ENCODE measurements at regions not wholly inside any gene's neighbourhood (a gene's known extent, or its start where the extent isn't known, plus 50 kb on each side); places are given as distances from the start of the nearest gene placed in this dataset.
A peak's percentile ranks its signal among the peaks of the same experiment; 100 is the strongest.
"Not testable (repeated sequence)": the region's sequence is repeated elsewhere in the genome, so short reads cannot be mapped to it uniquely, and the experiment has no call there.

DNA sequence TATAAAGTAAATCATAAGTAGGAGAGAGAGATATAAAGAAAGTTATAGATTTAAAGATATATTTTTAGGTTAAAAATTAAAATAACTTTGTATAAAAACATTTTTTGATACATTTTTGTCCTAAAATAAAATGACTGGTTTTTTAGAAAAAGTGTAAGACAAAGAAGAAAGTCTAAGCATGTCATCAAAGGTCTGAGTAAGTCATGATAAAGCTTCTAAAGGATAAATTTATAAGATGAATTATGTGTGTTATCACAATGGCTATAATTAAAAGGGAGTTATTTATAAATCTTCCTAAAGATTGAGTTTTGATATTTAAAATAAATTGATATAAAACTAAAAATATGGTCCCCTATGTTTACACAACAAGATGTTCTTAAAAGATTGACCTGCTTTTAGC lies 370.9 kb downstream of the PTPRU start:
- Mint-ChIP-seq H3K36me3 (peaks cover 1% of the 10 kb centered on the region), H3K9me3 (ENCODE audit: low read depth) (no peaks in the 10 kb centered on the region), H3K27ac (no peak overlapping the region), H3K4me1 (no peaks in the 10 kb centered on the region), H3K27me3 (peaks cover 3% of the 10 kb centered on the region), H3K4me3 (no peak overlapping the region)
- CTCF ChIA-PET, result no interaction called here
- no peak for DNase-seq
- ATAC-seq, result no peak

DNA sequence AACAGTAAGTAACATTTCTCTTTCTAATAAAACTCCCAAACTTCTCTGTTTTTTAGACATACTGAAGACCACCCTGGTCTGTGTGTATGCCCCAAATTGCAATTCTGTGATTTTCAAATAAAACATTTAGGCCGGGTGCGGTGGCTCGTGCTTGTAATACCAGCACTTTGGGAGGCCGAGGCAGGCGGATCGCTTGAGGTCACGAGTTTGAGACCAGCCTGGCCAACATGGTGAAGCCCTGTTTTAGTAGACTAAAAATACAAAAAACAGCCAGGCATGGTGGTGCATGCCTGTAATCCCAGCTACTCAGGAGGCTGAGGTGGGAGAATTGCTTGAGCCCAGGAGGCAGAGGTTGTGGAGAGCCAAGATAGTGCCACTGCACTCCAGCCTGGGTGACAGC lies 368.5 kb downstream of the PTPRU start:
- CTCF ChIA-PET; H3K36me3 Mint-ChIP-seq; H3K4me3 Mint-ChIP-seq; H3K4me1 Mint-ChIP-seq; ATAC-seq; H3K27ac Mint-ChIP-seq; H3K9me3 Mint-ChIP-seq (ENCODE audit: low read depth); H3K27me3 Mint-ChIP-seq: not testable (repeated sequence)
- DNase-seq, result peak; percentile 19

DNA sequence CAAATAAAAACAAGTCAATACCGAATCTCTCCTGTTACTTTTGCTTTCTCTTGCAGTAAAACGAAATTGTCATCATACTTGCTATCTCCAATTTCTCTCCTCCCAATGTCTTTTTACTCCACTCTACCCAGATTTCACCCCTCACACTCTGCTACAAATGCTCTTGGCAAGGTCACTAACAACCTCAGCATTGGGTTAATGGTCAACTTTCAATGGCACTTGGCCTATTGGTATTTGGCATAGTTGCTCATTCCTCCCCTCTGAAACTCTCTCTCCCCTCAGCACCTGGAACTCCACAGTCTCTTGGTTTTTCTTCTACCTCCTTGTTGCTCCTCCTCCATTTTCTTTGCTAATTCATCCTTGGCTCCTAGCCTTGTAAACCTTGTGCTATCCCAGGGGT lies 367.3 kb downstream of the PTPRU start:
- H3K36me3 Mint-ChIP-seq, result peaks cover 1% of the 10 kb centered on the region
- H3K4me3 Mint-ChIP-seq, result no peak overlapping the region
- peaks cover 3% of the 10 kb centered on the region for H3K27me3 Mint-ChIP-seq
- H3K9me3 Mint-ChIP-seq (ENCODE audit: low read depth), result no peaks in the 10 kb centered on the region
- ATAC-seq (no peak), DNase-seq (no peak)
- CTCF ChIA-PET, result no interaction called here
- no peak overlapping the region for H3K27ac Mint-ChIP-seq
- H3K4me1 Mint-ChIP-seq, result no peaks in the 10 kb centered on the region

DNA sequence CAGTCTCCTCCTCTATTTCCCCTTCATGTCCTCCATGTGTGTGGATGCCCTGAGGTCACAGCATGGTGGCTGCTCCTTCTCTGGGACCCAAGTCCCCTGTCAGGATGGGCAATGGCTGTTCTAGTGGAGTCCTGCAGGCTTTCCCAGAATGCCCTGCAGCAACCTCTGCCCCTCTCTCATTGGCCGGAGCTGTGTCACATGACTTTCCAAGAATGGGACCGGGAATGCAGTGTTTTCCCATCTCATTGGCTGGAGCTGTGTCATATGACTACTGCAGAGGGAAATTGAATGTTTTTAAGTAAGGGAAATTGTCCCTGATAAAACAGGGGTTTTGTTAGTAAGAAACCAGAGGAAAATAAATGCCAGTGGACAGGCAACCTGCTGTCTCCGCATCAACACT lies 365.9 kb downstream of the PTPRU start:
- no peaks in the 10 kb centered on the region for H3K27me3 Mint-ChIP-seq

DNA sequence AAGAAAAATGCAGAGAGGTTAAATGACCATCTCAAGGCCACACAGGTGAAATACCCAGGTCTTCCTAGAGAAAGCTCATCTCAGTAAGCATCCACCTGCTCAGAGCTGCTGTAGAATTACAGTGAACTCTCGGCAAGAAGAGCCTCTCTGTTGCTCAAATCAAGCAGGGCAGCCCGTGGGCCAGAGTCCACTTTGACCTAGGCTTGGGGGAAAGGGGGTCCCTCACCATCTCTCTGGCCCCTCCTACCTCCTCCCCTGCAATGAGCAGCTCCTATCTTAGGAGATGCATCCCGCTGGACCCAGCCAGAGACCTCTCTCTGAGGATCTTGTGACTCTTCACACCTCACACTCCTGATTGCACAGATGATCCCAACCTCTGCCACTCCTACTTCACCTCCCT lies 364.7 kb downstream of the PTPRU start:
- DNase-seq (peak; percentile 19), ATAC-seq (no peak)
- H3K36me3 Mint-ChIP-seq, result no peaks in the 10 kb centered on the region
- no peaks in the 10 kb centered on the region for H3K9me3 Mint-ChIP-seq (ENCODE audit: low read depth)
- H3K4me1 Mint-ChIP-seq, result no peaks in the 10 kb centered on the region
- no peak overlapping the region for H3K4me3 Mint-ChIP-seq
- CTCF ChIA-PET, result no interaction called here
- H3K27me3 Mint-ChIP-seq, result no peaks in the 10 kb centered on the region
- H3K27ac Mint-ChIP-seq, result no peak overlapping the region

More for the DNA sequence above, 365.9 kb downstream of the PTPRU start:
- no peak overlapping the region for H3K27ac Mint-ChIP-seq
- CTCF ChIA-PET, result no interaction called here
- H3K9me3 Mint-ChIP-seq (ENCODE audit: low read depth), result no peaks in the 10 kb centered on the region
- ATAC-seq (no peak), DNase-seq (peak; percentile 7)
- H3K36me3 Mint-ChIP-seq, result no peaks in the 10 kb centered on the region
- H3K4me3 Mint-ChIP-seq, result no peak overlapping the region
- H3K4me1 Mint-ChIP-seq, result no peaks in the 10 kb centered on the region

DNA sequence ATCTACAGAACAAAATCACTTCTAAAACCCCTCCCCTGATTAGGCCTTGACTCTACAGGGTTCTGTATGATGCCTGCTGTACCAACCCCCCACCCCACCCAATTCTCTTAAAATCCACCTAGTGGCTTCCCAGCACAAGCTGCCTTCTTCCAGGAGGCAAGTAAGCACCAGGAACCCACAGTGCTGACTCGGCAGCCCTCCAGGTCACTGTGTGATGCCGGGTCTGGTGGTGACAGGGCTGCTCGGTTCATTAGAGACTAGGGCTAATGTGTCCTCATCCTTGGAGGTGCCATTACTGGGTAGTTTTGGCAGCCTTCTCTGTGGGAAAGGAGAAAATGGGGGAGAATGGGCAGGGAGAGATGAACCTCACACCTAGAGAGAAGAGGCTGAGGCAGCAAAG lies 363.5 kb downstream of the PTPRU start:
- Mint-ChIP-seq H3K4me3 (no peak overlapping the region), H3K4me1 (no peaks in the 10 kb centered on the region), H3K9me3 (ENCODE audit: low read depth) (no peaks in the 10 kb centered on the region), H3K27me3 (no peaks in the 10 kb centered on the region), H3K36me3 (no peaks in the 10 kb centered on the region), H3K27ac (no peak overlapping the region)
- CTCF ChIA-PET, result no interaction called here
- ATAC-seq (no peak), DNase-seq (peak; percentile 33)

DNA sequence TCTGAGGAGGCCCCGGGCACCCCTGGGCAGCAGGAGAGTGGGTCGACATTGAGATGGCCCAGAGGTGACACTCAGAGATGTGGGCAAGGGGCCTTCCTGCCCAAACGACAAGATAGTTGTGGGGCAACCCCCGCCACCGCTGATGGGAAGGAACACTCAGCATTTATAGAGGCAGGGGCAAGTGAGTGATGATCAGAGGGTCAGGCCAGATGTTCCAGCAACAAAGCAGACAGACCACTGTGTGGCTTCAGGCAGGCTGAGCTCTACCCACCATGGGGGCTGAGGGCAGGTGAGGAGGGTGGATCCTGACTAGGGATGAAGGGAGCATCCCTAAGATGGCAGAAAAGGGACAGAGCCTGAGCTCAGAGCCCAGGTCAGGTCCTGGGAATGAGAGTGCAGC lies 362.7 kb downstream of the PTPRU start:
- Mint-ChIP-seq H3K36me3 (no peaks in the 10 kb centered on the region), H3K27ac (no peak overlapping the region), H3K4me3 (no peak overlapping the region), H3K4me1 (no peaks in the 10 kb centered on the region), H3K9me3 (ENCODE audit: low read depth) (no peaks in the 10 kb centered on the region), H3K27me3 (no peaks in the 10 kb centered on the region)
- DNase-seq, result peak; percentile 21
- CTCF ChIA-PET, result no interaction called here
- ATAC-seq, result no peak

DNA sequence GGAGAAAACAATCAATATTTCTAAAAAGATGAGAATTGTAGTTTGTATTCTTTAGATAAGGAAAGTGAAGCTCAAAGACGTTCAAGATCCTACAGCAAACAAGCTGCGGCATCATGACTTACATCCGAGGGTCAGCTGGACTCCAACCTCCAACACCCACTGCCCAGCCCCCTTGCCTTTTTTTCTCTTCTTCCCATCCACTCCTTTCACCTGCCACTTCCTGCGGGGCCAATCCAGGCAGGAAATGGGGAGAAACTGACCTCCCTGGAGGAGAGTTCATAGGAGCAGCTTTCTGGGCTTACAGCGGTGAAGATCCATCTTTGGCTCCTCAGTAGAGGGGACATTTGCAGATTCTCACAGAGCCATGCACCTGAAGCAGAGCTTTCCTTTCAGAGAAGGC lies 361.5 kb downstream of the PTPRU start:
- Mint-ChIP-seq H3K4me1 (no peaks in the 10 kb centered on the region), H3K4me3 (no peak overlapping the region), H3K9me3 (ENCODE audit: low read depth) (no peaks in the 10 kb centered on the region), H3K27me3 (no peaks in the 10 kb centered on the region), H3K27ac (no peak overlapping the region), H3K36me3 (no peaks in the 10 kb centered on the region)
- CTCF ChIA-PET, result no interaction called here
- DNase-seq (no peak), ATAC-seq (no peak)

DNA sequence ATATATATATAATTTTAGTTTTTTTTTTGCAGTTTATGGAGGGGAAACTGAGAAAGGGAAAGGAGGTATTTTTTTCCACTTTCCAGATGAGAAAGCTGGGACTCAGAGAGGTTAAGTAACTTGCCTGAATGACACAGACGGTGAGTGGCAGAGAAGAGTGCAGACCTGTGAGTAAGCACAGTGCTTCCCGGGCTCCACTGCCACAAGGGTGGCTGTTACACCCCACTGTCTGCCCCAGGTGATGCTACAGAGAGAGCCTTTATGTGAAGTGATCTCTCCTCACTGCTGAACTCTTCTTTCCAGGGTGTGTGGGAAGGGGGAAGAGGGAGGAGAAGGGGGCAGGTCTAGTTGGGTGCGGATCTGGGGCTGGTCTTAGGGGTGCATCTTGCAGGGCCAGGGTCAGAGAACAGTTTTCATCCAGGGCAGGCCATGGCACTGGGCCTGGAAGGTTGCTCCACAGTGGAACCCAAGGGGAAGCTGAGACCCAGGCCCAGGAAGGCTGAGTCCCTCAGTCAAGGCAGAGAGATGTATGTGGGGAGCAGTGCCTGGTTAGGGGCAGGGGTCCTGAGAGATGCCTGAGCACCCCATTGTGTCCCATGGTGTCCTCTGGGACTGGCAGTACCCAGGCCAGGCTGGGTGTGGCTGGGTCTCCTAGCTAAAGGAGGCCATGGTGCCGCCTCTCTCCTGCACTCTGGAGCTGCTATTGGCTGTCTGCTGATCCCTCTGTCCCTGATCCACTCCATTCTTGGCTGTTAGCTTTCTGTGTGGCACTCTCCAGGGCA lies 357.5 kb downstream of the PTPRU start:
- Mint-ChIP-seq H3K27ac (no peak overlapping the region), H3K4me1 (no peaks in the 10 kb centered on the region), H3K36me3 (no peaks in the 10 kb centered on the region), H3K27me3 (no peaks in the 10 kb centered on the region), H3K4me3 (no peak overlapping the region), H3K9me3 (ENCODE audit: low read depth) (no peaks in the 10 kb centered on the region)
- ATAC-seq (no peak), DNase-seq (peak; percentile 26)
- CTCF ChIA-PET, result no interaction called here

DNA sequence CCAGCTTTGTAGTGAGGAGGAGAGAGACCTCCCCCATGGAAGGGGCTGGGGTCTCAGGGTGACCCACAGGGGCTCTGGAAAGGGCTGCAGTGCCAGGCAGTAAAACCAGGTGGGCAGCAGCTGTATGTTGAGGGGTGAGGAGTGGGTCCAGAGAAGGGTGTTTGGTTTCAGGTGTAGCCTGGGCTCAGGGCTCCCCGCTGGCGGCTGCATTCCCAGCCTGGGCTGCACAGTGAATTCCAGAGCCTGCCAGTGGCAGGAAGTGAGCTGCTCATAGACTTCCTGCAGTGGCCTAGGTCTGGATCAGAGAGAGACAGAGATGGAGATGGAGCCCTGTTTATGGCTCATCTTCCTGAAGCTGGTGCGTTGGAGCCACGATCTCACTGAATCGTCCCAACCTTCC lies 356.4 kb downstream of the PTPRU start:
- Mint-ChIP-seq H3K9me3 (ENCODE audit: low read depth) (no peaks in the 10 kb centered on the region), H3K4me1 (no peaks in the 10 kb centered on the region), H3K27ac (no peak overlapping the region), H3K27me3 (no peaks in the 10 kb centered on the region), H3K4me3 (no peak overlapping the region), H3K36me3 (no peaks in the 10 kb centered on the region)
- CTCF ChIA-PET, result no interaction called here
- DNase-seq, result peak; percentile 21
- no peak for ATAC-seq

DNA sequence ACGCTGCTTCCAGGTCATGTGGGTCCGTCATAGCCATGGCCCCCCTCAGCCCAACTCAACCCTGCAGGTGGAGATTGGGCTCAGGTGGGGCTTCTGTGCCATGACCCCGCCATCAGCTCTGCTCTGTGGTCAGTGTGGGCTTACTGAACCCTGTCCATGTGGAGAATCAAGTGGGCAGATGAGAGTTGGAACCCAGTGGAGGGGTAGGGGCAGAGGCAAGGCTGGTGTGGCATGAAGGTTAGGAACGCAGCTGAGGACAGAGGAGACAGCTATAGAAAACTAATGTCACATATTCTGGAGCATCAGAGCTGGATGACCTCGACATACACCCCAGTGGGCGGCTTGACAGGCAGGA lies 355.9 kb downstream of the PTPRU start:
- no peak overlapping the region for H3K27ac Mint-ChIP-seq

DNA sequence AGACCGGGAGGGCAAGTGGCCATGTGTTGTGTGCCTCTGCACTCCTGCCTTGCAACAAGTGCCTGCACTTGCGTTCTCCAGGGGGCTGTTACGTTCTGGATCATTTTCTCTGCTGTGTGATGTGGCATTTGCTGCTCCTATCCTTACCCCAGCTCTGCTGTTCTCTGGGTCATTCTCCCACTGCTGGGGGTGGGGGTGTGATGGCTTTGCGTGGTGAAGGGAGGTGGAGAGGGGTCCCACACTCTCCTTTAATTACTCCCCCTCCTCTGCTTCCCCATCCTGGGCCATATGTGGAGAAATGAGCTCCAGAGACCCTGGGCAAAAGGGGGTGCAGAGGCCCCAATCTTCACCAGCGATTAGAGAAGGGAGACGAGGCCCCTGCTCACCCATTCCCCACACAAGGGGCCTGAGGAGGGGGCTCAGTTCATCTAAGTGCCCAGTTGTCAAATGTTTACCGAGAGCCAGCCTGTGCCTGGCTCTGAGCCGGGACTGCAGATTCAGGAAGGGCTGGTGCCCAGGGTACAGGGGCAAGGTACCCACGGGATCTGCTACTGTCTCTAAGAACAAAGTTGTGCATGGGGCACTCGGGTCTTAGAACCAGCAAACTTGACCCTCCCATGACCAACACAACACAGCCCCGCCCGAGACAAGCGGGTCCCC lies 355.4 kb downstream of the PTPRU start:
- no peak overlapping the region for H3K27ac Mint-ChIP-seq
- CTCF ChIA-PET, result no interaction called here
- ATAC-seq (no peak), DNase-seq (peak; percentile 5)
- no peaks in the 10 kb centered on the region for H3K4me1 Mint-ChIP-seq
- no peaks in the 10 kb centered on the region for H3K27me3 Mint-ChIP-seq
- no peaks in the 10 kb centered on the region for H3K36me3 Mint-ChIP-seq
- H3K9me3 Mint-ChIP-seq (ENCODE audit: low read depth), result no peaks in the 10 kb centered on the region
- H3K4me3 Mint-ChIP-seq, result no peak overlapping the region

More for the DNA sequence above, 355.9 kb downstream of the PTPRU start:
- Mint-ChIP-seq H3K9me3 (ENCODE audit: low read depth) (no peaks in the 10 kb centered on the region), H3K4me3 (no peak overlapping the region), H3K4me1 (no peaks in the 10 kb centered on the region), H3K36me3 (no peaks in the 10 kb centered on the region), H3K27me3 (no peaks in the 10 kb centered on the region)
- ATAC-seq, result no peak
- CTCF ChIA-PET, result no interaction called here
- DNase-seq, result peak; percentile 18

DNA sequence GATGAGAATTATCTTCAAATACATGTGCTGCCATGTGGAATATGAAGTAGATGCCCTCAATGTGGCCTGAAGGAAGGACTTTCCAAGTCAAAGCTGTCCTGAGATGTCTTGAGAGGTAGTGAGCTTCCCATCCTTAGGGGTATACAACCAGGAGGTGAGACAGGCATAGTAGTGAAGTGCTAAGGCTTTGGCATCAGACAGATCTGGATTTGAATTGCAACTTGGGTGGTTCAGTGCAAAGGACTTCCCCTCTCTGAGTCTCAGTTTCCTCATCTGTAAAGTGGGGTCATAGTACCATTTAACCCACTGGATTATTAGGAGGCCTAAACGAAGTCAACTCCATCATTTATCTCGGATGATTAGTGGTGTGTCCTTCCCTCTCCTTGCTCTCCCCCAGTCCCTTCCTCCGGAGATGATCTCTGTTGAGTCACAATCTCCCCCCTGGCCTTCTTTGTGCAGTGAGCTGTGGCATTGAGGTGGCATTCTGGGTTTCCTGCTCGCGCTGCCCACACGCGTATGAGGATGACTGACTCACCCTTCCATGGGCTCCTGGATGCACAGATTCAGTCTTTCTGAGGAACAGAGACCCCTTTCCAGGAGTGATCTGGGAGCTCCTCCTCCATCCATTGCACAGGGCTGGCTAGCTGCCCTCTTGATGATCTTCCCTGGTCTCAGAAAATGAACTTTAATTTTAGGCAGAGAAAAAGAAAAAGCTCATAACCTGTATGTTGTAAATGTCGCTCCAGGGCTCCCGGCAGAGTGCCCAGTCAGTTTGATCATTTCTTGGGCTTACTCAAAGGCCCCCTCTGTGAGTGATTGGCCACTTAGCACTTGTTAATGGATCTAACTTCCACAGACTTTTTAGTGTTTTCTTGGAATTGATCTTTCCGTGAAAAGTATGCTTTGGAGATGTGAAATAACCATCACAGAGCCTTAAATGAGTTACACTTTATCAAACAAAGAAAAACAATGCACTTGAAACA lies 354.6 kb downstream of the PTPRU start:
- Mint-ChIP-seq H3K27me3 (no peaks in the 10 kb centered on the region), H3K4me1 (no peaks in the 10 kb centered on the region), H3K36me3 (no peaks in the 10 kb centered on the region), H3K27ac (no peak overlapping the region), H3K9me3 (ENCODE audit: low read depth) (no peaks in the 10 kb centered on the region), H3K4me3 (no peak overlapping the region)
- ATAC-seq (no peak), DNase-seq (peak; percentile 29)
- CTCF ChIA-PET, result no interaction called here

DNA sequence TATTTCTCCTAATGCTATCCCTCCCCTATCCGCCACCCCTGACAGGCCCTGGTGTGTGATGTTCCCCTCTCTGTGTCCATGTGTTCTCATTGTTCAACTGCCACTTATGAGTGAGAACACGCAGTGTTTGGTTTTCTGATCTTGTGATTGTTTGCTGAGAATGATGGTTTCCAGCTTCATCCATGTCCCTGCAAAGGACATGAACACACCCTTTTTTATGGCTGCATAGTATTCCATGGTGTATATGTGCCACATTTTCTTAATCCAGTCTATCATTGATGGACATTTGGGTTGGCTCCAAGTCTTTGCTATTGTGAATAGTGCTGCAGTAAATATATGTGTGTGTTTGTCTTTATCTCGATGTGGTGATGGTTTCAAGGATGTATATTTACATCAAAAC lies 353.4 kb downstream of the PTPRU start:
- H3K27me3 Mint-ChIP-seq; H3K4me1 Mint-ChIP-seq; H3K36me3 Mint-ChIP-seq; DNase-seq; H3K27ac Mint-ChIP-seq; ATAC-seq; H3K9me3 Mint-ChIP-seq (ENCODE audit: low read depth); H3K4me3 Mint-ChIP-seq; CTCF ChIA-PET: not testable (repeated sequence)

All from activated CD8-positive, alpha-beta memory T cell treated with anti-CD3 and anti-CD28 coated beads, Interleukin-2, amount 10 ng/mL, durations not matched to agents 7 days and 5 days (primary cell).